MG63 (cell line): ENCODE measurements at regions not wholly inside any gene's neighbourhood (a gene's known extent, or its start where the extent isn't known, plus 50 kb on each side); places are given as distances from the start of the nearest gene placed in this dataset.
A peak's percentile ranks its signal among the peaks of the same experiment; 100 is the strongest.
"Not testable (repeated sequence)": the region's sequence is repeated elsewhere in the genome, so short reads cannot be mapped to it uniquely, and the experiment has no call there.

Source experiments
- DNase-seq: peaks from one replicate; pipeline ENCODE4 v3.0.0-alpha.2; 2020
- H3K27me3 ChIP-seq: fragments of 250-450 bp; sonication (Bioruptor Pico); 2 replicates; pipeline ENCODE4 v1.5.1; 2020; ENCODE audit warnings: mild to moderate bottlenecking, moderate library complexity
- H3K36me3 ChIP-seq: fragments of 250-450 bp; sonication (Bioruptor Pico); 2 replicates; pipeline ENCODE4 v1.5.1; 2020; ENCODE audit warnings: mild to moderate bottlenecking, moderate library complexity
- H3K4me3 ChIP-seq: fragments of 250-450 bp; sonication (Bioruptor Pico); 2 replicates; pipeline ENCODE4 v1.5.1; 2020; ENCODE audit warnings: mild to moderate bottlenecking, moderate library complexity
- H3K9me3 ChIP-seq: fragments of 250-450 bp; sonication (Bioruptor Pico); 2 replicates; pipeline ENCODE4 v1.5.1; 2020; ENCODE audit warnings: mild to moderate bottlenecking, moderate library complexity

GRCh38 chr3:73120710-73121109 is 59.3 kb downstream of the EBLN2 start:
- Histone ChIP-seq H3K9me3 (no peaks in the 10 kb centered on the region), H3K36me3 (no peaks in the 10 kb centered on the region), H3K27me3 (no peaks in the 10 kb centered on the region), H3K4me3 (no peak overlapping the region)
- DNase-seq, result no peak

DNA sequence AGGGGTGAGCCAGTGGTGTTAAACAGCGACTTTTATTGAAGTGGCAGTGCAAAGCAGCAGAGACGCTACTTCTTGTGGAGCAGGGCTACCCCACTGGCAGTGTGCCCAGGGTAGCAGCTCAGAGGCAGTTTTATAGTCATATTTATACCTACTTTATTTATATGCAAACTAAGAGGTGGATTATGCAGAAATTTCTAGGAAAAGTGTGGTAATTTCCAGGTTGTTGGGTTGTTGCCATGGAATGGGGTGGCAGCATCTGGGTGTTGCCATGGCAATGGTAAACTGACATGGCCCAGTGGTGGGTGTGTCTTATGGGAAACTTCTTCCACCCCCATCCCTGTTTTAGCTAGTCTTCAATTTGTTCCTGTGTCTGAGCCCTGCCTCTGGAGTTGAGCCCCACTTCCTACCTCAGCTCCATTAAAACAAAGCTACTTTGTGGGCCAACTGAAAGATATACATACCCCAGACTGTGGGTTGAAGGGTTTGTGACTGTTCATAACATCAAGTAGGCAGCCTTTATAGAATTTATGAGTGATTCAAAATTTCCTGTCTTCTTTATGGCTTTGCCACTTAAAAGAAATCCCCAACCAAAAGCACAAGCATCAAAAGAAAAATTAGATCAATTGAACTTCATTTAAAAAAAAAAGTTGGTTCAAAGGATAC is 60.3 kb downstream of the EBLN2 start:
- Histone ChIP-seq H3K4me3 (no peak overlapping the region), H3K27me3 (no peaks in the 10 kb centered on the region), H3K9me3 (no peaks in the 10 kb centered on the region), H3K36me3 (no peaks in the 10 kb centered on the region)
- no peak for DNase-seq

GRCh38 chr3:73134034-73134433 is 72.6 kb downstream of the EBLN2 start:
- Histone ChIP-seq H3K36me3 (no peaks in the 10 kb centered on the region), H3K27me3 (no peaks in the 10 kb centered on the region), H3K4me3 (no peak overlapping the region), H3K9me3 (no peaks in the 10 kb centered on the region)
- no peak for DNase-seq

GRCh38 chr3:73136941-73137340 is 75.5 kb downstream of the EBLN2 start:
- no peak for DNase-seq
- H3K36me3 ChIP-seq, result no peaks in the 10 kb centered on the region

GRCh38 chr3:73137736-73138403 is 76.4 kb downstream of the EBLN2 start:
- no peaks in the 10 kb centered on the region for H3K9me3 ChIP-seq
- no peaks in the 10 kb centered on the region for H3K27me3 ChIP-seq
- H3K4me3 ChIP-seq, result no peak overlapping the region
- H3K36me3 ChIP-seq, result no peaks in the 10 kb centered on the region
- DNase-seq, result no peak

More at GRCh38 chr3:73136941-73137340, 75.5 kb downstream of the EBLN2 start:
- no peak overlapping the region for H3K4me3 ChIP-seq
- no peaks in the 10 kb centered on the region for H3K27me3 ChIP-seq
- no peaks in the 10 kb centered on the region for H3K9me3 ChIP-seq

DNA sequence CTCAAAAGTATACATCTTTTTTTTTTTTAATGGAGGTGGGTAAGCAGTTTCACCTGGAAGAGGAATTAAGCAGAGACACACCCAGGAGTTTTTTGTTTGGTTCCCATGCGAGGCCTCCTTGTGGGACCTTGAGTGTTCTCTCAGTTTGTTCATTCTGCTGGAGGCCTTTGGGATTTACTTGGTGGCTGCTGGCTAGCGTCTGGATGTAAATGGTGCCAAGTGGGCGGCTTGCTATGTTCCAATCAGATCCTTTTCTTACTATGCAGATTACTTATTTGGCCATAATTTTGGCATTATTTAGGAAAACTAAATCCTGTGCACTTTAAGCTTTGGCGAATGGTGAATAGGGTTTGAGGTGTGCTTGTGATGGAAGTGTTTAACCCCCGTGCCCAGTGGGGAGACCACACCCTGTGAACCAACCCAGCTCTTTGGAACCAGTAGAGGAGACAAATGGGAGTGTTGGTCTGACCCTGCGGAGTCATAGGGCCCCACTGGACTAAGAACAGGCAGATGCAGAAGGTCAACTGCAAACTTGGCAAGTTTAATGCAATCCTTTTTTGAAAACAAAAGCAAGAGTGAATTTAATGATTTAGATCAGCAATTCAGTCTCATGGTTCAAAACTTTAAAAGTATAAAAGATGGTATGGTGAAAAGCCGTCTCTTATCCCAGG is 79.4 kb downstream of the EBLN2 start:
- no peak for DNase-seq
- no peaks in the 10 kb centered on the region for H3K36me3 ChIP-seq
- no peaks in the 10 kb centered on the region for H3K9me3 ChIP-seq
- H3K27me3 ChIP-seq, result no peaks in the 10 kb centered on the region
- H3K4me3 ChIP-seq, result no peak overlapping the region

- H3K4me3 ChIP-seq, result no peak overlapping the region
- H3K36me3 ChIP-seq, result no peaks in the 10 kb centered on the region
- no peaks in the 10 kb centered on the region for H3K27me3 ChIP-seq
- H3K9me3 ChIP-seq, result no peaks in the 10 kb centered on the region
- no peak for DNase-seq
These were observed 80.1 kb downstream of the EBLN2 start for GRCh38 chr3:73141525-73141924.

- no peak for DNase-seq
- Histone ChIP-seq H3K27me3 (no peaks in the 10 kb centered on the region), H3K36me3 (no peaks in the 10 kb centered on the region), H3K4me3 (no peak overlapping the region), H3K9me3 (no peaks in the 10 kb centered on the region)
These were observed 81.9 kb downstream of the EBLN2 start for GRCh38 chr3:73143401-73143800.

DNA sequence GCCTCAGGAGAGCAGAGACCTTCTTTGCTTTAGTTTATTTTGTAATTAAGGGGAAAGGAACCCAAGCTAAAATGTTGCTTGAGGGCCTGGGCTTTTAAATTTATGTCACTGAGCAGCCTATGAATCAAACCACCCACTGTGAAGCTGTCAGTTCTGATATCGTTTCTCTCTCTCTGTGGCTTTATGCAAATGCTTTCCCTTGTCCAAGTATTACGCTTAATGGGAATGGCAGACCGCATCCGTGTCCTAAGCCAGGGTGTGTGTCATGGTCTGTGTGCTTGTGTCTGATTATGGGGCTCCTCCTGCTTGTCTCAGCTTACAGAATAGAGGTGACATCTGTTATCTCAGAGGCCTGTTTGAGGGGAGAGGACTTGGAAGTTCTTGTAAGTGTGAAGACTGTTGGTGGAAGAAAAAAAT is 82.4 kb downstream of the EBLN2 start:
- no peak for DNase-seq
- Histone ChIP-seq H3K27me3 (no peaks in the 10 kb centered on the region), H3K36me3 (no peaks in the 10 kb centered on the region), H3K9me3 (no peaks in the 10 kb centered on the region), H3K4me3 (no peak overlapping the region)

- no peak for DNase-seq
- Histone ChIP-seq H3K4me3 (no peak overlapping the region), H3K9me3 (no peaks in the 10 kb centered on the region), H3K36me3 (no peaks in the 10 kb centered on the region), H3K27me3 (no peaks in the 10 kb centered on the region)
These were observed 82.8 kb downstream of the EBLN2 start for GRCh38 chr3:73144276-73144675.

DNA sequence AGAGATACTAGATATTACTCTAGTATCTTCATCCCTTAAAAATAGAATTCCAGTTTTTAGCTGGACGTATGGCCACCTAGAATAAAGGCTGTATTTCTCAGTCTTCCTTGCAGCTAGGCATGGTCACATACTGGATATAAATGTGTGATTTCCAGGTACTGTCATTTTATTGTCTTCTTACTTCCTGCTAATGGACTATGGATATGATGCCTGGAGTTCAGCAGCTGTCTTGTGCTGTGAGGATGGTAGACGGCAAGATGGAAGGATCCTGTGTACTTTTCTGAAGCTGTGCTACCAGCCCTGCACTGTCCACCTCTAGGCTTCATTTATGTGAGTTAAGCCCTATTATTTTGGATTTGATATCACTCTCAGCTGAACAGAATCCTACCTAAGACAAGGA is 83.4 kb downstream of the EBLN2 start:
- Histone ChIP-seq H3K9me3 (no peaks in the 10 kb centered on the region), H3K4me3 (no peak overlapping the region), H3K36me3 (no peaks in the 10 kb centered on the region), H3K27me3 (no peaks in the 10 kb centered on the region)
- no peak for DNase-seq

DNA sequence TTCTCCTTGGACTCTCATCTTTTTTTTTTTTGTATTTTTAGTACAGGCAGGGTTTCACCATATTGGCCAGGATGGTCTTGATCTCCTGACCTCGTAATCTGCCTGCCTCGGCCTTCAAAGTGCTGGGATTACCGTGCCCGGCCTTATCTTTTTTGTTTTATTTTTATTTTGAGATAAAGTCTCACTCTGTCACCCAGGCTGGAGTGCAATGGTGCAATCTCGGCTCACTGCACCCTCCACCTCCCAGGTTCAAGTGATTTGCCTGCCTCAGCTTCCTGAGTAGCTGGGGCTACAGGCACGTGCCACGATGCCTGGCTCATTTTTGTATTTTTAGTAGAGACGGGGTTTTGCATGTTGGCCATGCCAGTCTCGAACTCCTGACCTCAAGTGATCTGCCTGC is 86.0 kb downstream of the EBLN2 start:
- not testable (repeated sequence) for H3K4me3 ChIP-seq, DNase-seq, H3K27me3 ChIP-seq, H3K36me3 ChIP-seq, H3K9me3 ChIP-seq

GRCh38 chr3:73148206-73148605 is 86.7 kb downstream of the EBLN2 start:
- no peak for DNase-seq
- H3K36me3 ChIP-seq, result no peaks in the 10 kb centered on the region

DNA sequence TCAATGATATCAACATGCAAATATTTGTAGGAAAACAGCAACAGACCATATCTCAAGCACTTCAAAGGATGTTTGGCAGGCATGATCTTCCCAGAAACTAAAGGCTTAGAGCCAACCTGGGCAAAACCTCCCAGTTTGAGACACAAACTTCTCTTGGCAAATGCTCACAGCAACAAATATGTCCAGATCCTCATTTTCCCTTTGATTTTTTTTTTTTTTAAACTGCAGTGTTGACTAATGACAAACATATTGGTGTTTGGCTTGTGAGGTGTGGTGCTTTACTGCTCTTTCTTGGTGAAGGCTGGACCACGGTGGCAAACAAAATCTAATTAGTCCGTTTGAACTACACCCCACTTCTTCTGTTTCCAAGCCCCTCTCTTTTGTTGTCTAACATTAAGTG is 87.2 kb downstream of the EBLN2 start:
- DNase-seq, result peak; percentile 37
- Histone ChIP-seq H3K27me3 (no peaks in the 10 kb centered on the region), H3K36me3 (no peaks in the 10 kb centered on the region), H3K4me3 (no peak overlapping the region), H3K9me3 (no peaks in the 10 kb centered on the region)

More at GRCh38 chr3:73148206-73148605, 86.7 kb downstream of the EBLN2 start:
- H3K4me3 ChIP-seq, result no peak overlapping the region
- no peaks in the 10 kb centered on the region for H3K27me3 ChIP-seq
- H3K9me3 ChIP-seq, result no peaks in the 10 kb centered on the region

GRCh38 chr3:73150369-73151130 is 89.1 kb downstream of the EBLN2 start:
- DNase-seq, result no peak
- Histone ChIP-seq H3K36me3 (no peaks in the 10 kb centered on the region), H3K27me3 (no peaks in the 10 kb centered on the region), H3K4me3 (no peak overlapping the region), H3K9me3 (no peaks in the 10 kb centered on the region)

- not testable (repeated sequence) for H3K27me3 ChIP-seq, DNase-seq, H3K4me3 ChIP-seq, H3K36me3 ChIP-seq, H3K9me3 ChIP-seq
These were observed 91.1 kb downstream of the EBLN2 start for GRCh38 chr3:73152571-73152970.

- not testable (repeated sequence) for DNase-seq
These were observed 91.6 kb downstream of the EBLN2 start for GRCh38 chr3:73153057-73153456.

More at GRCh38 chr3:73153057-73153456, 91.6 kb downstream of the EBLN2 start:
- not testable (repeated sequence) for H3K27me3 ChIP-seq, H3K9me3 ChIP-seq, H3K4me3 ChIP-seq, H3K36me3 ChIP-seq
